ENCODE measurements at regions not wholly inside any gene's neighbourhood (a gene's known extent, or its start where the extent isn't known, plus 50 kb on each side); places are given as distances from the start of the nearest gene placed in this dataset.

DNA sequence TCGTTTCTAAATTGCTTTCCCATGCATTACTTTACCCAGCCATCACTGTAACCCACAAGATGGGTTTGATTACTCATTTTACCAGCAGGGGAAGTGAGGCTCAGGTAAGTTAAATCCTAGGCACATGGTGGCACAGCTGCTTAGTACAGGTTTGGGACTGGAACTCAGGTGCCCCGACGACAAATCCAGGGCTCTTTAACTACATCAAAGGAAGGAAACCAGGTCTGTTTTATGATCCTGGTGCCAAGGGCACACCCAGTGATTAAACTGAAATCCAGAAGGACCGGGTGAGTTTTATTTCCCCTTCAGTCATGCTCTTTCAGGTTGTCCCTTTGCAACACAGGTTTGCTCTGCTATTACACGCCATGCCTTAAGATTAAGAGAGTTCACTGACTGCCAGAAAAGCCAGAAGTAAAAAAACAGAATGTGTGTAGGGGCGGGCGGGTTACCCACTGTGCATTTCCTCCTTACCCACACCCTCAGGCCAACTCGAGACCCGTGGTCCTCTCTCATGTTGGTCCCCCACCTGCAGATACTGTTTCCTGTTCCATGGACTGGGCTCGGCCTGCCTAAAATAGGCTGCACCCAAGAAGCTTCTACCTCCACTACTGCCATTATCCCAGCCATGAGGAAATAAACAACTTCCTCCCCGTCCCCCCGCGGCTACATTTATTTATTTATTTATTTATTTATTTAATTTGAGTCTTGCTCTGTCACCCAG, 55.1 kb upstream of the KDM7A start:
- H3K4me3 ChIP-seq (replicated peaks; ENCODE audit: low read depth, low read length) = no peak overlapping the region
- TF ChIP-seq, protein P1, sequence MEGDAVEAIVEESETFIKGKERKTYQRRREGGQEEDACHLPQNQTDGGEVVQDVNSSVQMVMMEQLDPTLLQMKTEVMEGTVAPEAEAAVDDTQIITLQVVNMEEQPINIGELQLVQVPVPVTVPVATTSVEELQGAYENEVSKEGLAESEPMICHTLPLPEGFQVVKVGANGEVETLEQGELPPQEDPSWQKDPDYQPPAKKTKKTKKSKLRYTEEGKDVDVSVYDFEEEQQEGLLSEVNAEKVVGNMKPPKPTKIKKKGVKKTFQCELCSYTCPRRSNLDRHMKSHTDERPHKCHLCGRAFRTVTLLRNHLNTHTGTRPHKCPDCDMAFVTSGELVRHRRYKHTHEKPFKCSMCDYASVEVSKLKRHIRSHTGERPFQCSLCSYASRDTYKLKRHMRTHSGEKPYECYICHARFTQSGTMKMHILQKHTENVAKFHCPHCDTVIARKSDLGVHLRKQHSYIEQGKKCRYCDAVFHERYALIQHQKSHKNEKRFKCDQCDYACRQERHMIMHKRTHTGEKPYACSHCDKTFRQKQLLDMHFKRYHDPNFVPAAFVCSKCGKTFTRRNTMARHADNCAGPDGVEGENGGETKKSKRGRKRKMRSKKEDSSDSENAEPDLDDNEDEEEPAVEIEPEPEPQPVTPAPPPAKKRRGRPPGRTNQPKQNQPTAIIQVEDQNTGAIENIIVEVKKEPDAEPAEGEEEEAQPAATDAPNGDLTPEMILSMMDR (IDR thresholded peaks at IDR 0.05; ENCODE audit: low read length, missing control alignments) = no peak
- no peak for DNase-seq (ENCODE audit: low read depth)

DNA sequence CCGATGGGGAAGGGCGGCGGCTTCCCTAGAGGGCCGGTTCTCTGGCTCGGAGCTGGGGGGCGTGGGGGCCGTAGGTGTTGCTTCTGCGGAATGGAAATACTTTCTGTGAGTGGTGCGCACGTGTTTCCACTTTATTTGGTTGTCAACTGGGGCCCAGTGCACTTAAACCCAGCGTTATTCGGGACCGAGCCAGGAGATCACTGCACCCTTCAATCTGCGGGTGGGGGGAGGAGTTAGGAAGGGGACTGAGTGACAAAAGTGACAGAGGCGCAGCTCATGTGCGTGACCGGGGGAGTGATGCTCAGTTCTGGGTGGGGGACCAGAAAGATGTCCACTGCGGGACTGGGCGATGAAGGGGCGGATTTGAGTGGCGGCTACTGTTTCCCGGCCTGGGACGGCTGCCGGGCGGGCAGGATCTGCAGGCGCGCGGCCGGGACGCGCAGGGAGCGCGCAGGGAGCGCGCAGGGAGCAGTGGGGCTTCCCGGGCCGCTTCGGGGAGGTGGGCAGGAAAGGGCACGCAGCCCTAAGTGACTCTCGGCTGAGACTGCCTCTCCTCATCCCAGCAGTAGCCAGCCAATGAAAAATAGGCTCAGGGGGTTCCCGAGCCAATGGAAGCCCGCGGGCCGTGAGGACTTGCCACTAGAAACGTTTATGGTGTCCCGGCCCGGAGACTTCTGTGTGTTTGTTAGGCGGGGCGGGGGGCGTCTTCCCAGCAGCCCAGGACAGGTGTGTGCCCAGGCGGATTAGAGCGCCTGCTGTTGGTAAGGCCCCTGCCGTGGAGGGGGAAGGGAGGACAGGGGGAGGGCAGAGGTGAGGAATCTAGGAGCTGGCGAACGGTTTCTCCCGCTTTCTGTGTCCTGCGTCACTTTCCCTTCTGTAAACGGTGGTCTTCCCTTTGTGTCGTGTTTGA, 54.3 kb upstream of the KDM7A start:
- TF ChIP-seq, protein P1 (IDR thresholded peaks at IDR 0.05; ENCODE audit: low read length, missing control alignments) = no peak

DNA sequence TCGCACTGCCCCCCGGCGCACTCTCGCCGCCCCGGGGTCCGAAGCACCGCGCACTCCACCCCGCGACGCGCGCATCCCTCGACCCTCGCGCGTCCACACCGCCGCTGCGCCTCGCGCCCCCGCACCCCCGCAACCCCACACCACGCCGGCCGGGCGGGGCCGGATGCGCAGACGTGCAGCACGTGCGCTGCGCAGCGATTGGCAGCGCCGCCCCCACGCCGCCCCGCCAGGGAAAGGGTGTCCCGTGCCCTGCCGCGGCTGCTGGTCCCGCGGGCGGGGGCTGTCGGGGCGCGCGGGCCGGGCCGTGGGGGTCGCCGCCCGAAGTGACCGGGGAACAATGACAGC, 53.7 kb upstream of the KDM7A start:
- TF ChIP-seq, protein P1 (IDR thresholded peaks at IDR 0.05; ENCODE audit: low read length, missing control alignments) = no peak
- no peak for DNase-seq (ENCODE audit: low read depth)
- H3K4me3 ChIP-seq (replicated peaks; ENCODE audit: low read depth, low read length) = peak overlapping the region; percentile 51

More for the DNA sequence above, 54.3 kb upstream of the KDM7A start:
- DNase-seq (ENCODE audit: low read depth) = peak; percentile 30
- H3K4me3 ChIP-seq (replicated peaks; ENCODE audit: low read depth, low read length) = peak overlapping the region; percentile 51

DNA sequence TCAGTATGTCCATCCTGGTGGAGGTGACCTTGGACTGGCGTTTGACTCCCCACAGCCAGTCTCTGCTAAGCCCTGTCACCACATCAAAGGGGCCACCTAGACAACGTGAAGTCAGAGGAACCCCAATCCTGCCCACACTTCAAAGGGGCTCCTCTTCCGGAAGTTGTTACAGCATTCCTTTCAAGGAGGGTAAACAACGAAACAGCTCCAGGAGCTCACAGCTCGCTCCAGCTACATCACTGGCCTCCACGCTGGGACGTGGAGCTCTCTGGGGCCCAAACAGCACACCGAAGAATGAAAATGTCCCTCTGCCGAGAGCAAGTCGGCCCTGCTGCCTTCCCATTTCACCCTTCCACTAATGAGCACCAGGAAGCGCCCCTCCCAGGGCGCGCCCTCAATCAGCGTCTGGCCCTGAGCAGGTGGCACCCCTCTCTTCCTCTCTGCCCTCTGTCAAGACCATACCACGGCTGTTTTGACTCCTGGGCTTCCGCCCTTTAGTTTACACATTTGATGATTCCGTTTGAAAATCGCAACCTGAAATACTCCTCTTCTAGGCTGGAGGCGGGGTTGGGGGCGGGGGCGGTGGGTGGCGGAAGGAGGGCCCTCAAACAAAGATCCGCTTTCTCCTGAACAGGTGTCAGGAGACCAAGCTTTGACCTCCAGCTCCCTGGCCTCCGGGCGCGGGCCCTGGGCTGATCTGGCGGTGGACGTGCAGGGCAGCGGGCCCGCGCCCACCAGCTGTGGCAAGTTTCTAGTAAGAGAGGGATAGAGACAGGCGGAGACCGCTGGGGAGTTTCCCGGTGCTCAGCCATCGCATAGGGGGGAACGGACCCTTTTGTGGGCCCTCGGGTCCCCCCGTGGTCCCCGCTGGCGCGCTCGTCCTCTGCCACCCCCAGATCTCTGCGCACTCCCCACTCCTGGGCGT, 53.1 kb upstream of the KDM7A start:
- peak overlapping the region; percentile 10 for H3K4me3 ChIP-seq (replicated peaks; ENCODE audit: low read depth, low read length)
- TF ChIP-seq, protein P1 (IDR thresholded peaks at IDR 0.05; ENCODE audit: low read length, missing control alignments) = no peak

DNA sequence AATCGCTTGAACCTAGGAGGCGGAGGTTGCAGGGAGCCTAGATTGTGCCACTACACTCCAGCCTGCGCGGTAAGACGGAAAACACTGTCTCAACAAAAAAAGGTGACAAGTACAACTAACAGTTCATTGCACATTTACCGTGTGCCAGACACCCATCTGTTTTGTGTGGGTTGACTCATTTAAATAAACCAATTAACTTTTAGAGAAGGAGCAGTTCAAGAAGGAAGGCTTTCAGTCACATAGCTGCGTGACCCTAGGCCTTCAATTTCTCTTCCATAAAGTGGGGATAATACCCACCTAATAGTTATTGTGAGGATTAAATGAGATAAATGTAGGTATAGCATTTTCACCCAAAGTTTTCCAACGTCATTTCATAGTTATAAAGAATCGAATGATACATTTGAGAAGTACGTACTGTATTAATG, 52.3 kb upstream of the KDM7A start:
- TF ChIP-seq, protein P1 (IDR thresholded peaks at IDR 0.05; ENCODE audit: low read length, missing control alignments) = no peak
- no peak overlapping the region for H3K4me3 ChIP-seq (replicated peaks; ENCODE audit: low read depth, low read length)
- DNase-seq (ENCODE audit: low read depth) = no peak

More for the DNA sequence above, 53.1 kb upstream of the KDM7A start:
- no peak for DNase-seq (ENCODE audit: low read depth)
